ENCODE measurements at regions not wholly inside any gene's neighbourhood (a gene's known extent, or its start where the extent isn't known, plus 50 kb on each side); places are given as distances from the start of the nearest gene placed in this dataset.

- Histone ChIP-seq H3K4me3 (replicated peaks in 1 of 2; ENCODE audit: low read depth in 1 of 2, low read length in 2 of 2) (no peak overlapping the region), H3K27ac (ENCODE audit: low read depth, low read length) (no peak overlapping the region), H3K9me2 (ENCODE audit: insufficient read depth) (no peaks in the 10 kb centered on the region), H4K20me1 (ENCODE audit: insufficient read depth) (no peaks in the 10 kb centered on the region), H3K9me3 (ENCODE audit: control insufficient read depth in 1 of 2, insufficient read depth in 1 of 2, low read depth in 1 of 2, low read length in 2 of 2) (peaks cover 13 to 20% of the 10 kb centered on the region in 2 experiments; a peak in 2 of 4 replicates), H3K4me2 (ENCODE audit: low read length) (no peak overlapping the region), H3K4me1 (ENCODE audit: control insufficient read depth in 1 of 2, insufficient read depth in 2 of 2, low read length in 2 of 2) (no peaks in the 10 kb centered on the region), H3K36me3 (ENCODE audit: control insufficient read depth in 1 of 2, insufficient read depth in 2 of 2, low read length in 2 of 2) (no peaks in the 10 kb centered on the region), H3K9ac (ENCODE audit: low read length) (no peak overlapping the region), H3K79me2 (ENCODE audit: insufficient read depth, low read length) (no peaks in the 10 kb centered on the region), H3K27me3 (ENCODE audit: insufficient read depth, low read length) (no peaks in the 10 kb centered on the region), H2AFZ (ENCODE audit: low read depth, low read length, poor library complexity, severe bottlenecking) (no peak overlapping the region)
- no peak for TF ChIP-seq EGR1 (IDR thresholded peaks at IDR 0.05; ENCODE audit: low read depth)
- no peak for TF ChIP-seq ZBTB33 (IDR thresholded peaks at IDR 0.05; ENCODE audit: extremely low read depth, insufficient replicate concordance, low read length)
- TF ChIP-seq SRF (IDR thresholded peaks at IDR 0.05; ENCODE audit: low read depth) = no peak
- TF ChIP-seq, protein P1, sequence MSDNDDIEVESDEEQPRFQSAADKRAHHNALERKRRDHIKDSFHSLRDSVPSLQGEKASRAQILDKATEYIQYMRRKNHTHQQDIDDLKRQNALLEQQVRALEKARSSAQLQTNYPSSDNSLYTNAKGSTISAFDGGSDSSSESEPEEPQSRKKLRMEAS (IDR thresholded peaks at IDR 0.05) = no peak
- no peak for TF ChIP-seq FOSL1 (IDR thresholded peaks at IDR 0.05; ENCODE audit: low read depth)
- no peak for TF ChIP-seq POLR2A (IDR thresholded peaks at IDR 0.05; ENCODE audit: borderline replicate concordance, extremely low read depth, insufficient read depth, insufficient read length)
- no peak for TF ChIP-seq POLR2AphosphoS5 (IDR thresholded peaks at IDR 0.05; ENCODE audit: low read depth, low read length)
- ChIA-PET POLR2A (no interaction called here), RAD21 (ENCODE audit: low non-redundant PET in 1 of 2, low total read pairs in 2 of 2, uncharacterized antibody in 2 of 2, unreplicated experiment in 2 of 2) (no interaction called here), CTCF (no interaction called here)
- ATAC-seq = no peak
- DNase-seq (ENCODE audit: low read depth, low spot score) = no peak
- BruUV-seq (replicated peaks) = no TSS peak
- intact Hi-C loops (cut with micrococcal nuclease) = no loop called here
These were observed 2423.4 kb downstream of the LRRC4C start for GRCh38 chr11:39036021-39036420.

- Histone ChIP-seq H3K4me2 (ENCODE audit: low read length) (no peak overlapping the region), H3K4me1 (ENCODE audit: control insufficient read depth in 1 of 2, insufficient read depth in 2 of 2, low read length in 2 of 2) (no peaks in the 10 kb centered on the region), H2AFZ (ENCODE audit: low read depth, low read length, poor library complexity, severe bottlenecking) (no peak overlapping the region), H3K36me3 (ENCODE audit: control insufficient read depth in 1 of 2, insufficient read depth in 2 of 2, low read length in 2 of 2) (no peaks in the 10 kb centered on the region), H3K9me3 (ENCODE audit: control insufficient read depth in 1 of 2, insufficient read depth in 1 of 2, low read depth in 1 of 2, low read length in 2 of 2) (peaks cover 6 to 13% of the 10 kb centered on the region in 2 experiments; a peak in 2 of 4 replicates), H3K4me3 (replicated peaks in 1 of 2; ENCODE audit: low read depth in 1 of 2, low read length in 2 of 2) (no peak overlapping the region), H3K27ac (ENCODE audit: low read depth, low read length) (no peak overlapping the region), H4K20me1 (ENCODE audit: insufficient read depth) (no peaks in the 10 kb centered on the region), H3K27me3 (ENCODE audit: insufficient read depth, low read length) (no peaks in the 10 kb centered on the region), H3K79me2 (ENCODE audit: insufficient read depth, low read length) (no peaks in the 10 kb centered on the region), H3K9me2 (ENCODE audit: insufficient read depth) (no peaks in the 10 kb centered on the region), H3K9ac (ENCODE audit: low read length) (no peak overlapping the region)
- ATAC-seq = no peak
- CTCF ChIA-PET = no interaction called here
- no peak for TF ChIP-seq FOSL1 (IDR thresholded peaks at IDR 0.05; ENCODE audit: low read depth)
- RAD21 ChIA-PET (ENCODE audit: low non-redundant PET in 1 of 2, low total read pairs in 2 of 2, uncharacterized antibody in 2 of 2, unreplicated experiment in 2 of 2) = no interaction called here
- no TSS peak for BruUV-seq (replicated peaks)
- POLR2A ChIA-PET = no interaction called here
- intact Hi-C loops (cut with micrococcal nuclease) = no loop called here
- no peak for DNase-seq (ENCODE audit: low read depth, low spot score)
These were observed 2423.5 kb upstream of the RAG2 start for GRCh38 chr11:39021539-39021938.
